Glomerular endothelial cell (primary cell): ENCODE measurements at regions not wholly inside any gene's neighbourhood (a gene's known extent, or its start where the extent isn't known, plus 50 kb on each side); places are given as distances from the start of the nearest gene placed in this dataset.
A peak's percentile ranks its signal among the peaks of the same experiment; 100 is the strongest.

Source experiments
- DNase-seq: peaks from one replicate; pipeline ENCODE4 v3.0.0-alpha.2; 2011; ENCODE audit warnings: low read depth, low spot score; ENCODE audit errors: extremely low read depth

DNA sequence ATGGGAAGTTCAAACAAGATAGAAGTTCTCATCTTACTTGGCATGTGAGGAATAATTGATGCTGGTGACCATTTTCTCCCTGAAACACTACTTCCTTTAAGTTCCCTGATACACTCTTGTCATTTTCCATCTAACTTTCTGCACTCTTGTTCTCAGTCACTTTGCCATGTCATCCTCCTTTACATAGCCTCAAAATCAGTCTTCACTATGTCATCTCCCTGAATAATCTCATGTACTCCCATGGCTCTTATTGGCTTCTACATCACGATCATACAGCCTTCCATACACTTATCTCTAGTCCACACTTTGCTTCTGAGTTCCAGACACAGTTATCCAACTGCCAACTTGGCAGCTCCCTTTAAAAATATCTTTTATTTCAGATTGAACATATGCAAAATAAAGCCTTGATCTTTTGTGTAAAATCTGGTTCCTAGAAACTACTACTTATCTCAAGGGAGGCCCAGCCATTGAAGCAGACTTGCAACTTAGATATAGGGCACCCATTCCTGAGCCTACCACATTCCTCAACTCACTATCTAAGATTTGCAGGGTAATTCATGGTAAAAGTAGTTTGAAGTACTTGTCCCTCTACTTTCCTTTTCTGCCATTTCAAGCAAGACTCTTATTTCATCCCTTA, 1070.2 kb upstream of the NXPH2 start:
- DNase-seq = no peak

DNA sequence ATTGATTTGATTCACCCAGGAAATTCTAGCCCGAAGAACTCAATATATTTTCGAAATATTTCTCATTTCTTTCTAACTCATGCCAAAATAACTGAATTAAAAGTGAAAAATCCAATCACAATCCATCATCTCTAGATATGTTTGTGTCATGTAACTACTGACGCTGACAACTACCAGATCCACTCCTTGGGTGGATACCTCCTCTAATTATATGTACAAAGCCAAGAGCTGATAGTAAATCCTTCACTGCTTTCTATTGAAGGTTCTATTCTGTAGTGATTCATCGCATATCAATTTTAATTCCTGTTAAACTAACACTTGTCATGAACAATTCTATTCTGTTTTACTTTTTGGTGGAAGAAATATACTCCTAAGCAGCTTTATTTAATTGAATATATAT, 1056.6 kb upstream of the NXPH2 start:
- no peak for DNase-seq

GRCh38 chr2:139835101-139835500, 1054.9 kb upstream of the NXPH2 start:
- DNase-seq = no peak

DNA sequence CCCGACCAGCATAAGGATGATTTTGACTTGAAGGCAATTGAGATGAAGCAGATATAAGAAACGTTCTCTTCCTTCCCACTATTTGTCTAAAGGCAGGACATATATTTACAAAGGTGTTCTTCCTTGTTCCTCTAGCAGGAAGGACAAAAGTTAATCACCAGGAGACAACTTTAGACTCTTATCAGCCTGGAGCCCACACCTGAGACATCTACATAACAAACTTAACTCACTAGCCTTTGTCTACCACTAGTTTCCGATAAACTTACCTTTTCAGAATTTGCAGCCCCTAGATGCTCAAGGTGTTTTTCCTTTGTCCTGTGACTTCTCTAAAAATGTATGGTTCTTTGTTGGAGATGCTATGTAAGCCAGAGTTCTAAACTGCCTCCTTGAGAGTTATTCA, 1047.8 kb upstream of the NXPH2 start:
- no peak for DNase-seq

- no peak for DNase-seq
Measured at GRCh38 chr2:139825726-139826125, 1045.5 kb upstream of the NXPH2 start.

DNA sequence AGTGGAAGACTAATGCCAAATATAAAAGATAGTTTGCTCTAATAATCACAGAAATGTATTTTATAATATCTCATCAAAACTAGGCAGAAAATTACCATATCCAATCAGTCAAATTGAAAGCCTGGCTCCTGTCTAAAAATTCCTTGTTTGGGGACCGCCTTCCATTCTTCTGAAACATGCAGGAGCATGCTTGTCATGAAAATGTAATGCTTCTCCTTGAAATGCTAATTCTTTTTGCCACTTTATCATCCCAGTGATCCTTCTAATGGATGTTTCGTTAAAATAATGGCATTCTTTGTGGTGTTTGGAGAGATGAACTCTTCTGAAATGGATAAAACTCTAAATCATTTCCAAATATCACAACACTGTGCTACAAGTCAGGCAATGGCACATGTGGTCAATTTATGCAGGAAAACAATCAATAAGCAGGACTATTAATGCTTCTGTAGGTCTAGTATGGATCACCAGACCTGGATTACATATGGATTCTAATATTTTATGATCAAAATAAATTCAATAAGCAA, 1039.1 kb upstream of the NXPH2 start:
- DNase-seq = no peak

- no peak for DNase-seq
Measured at GRCh38 chr2:139814458-139814857, 1034.3 kb upstream of the NXPH2 start.

DNA sequence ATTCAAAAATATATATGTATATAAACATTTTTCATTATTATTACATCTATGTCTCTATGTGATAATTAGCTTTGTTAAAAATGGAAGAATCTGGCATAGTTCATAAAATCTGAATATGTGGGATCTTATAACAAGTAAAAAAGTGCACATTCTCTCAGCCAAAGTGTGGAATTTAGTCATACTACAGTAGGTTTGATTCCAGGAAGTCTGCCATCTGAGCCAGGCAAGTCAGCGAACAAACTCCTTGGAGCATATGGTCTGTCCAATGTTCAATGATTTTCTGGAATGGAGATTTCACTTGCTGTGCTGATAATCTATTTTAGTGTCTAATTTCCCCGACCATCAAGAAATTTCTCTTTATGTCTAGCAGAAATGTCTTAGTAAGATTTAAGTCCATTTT, 1033.2 kb upstream of the NXPH2 start:
- no peak for DNase-seq

DNA sequence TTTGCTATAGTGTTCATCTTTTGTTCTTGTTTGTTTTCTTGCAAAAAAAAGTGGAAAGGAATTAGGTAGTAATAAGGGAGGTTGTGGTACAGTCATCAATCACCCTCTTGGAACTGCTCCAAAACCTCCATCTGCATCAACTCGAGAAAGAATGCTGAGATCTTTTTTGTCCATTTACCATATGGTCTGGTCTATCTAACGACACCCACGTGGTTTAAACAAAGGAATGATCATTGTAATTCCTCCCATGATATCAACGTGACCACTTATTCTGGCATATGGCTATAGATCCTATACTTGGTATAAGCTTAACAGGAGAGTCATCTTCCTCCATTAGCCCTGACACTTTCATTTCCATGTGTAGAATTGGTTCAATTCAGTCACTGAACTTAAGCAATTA, 1025.3 kb upstream of the NXPH2 start:
- no peak for DNase-seq

- DNase-seq = no peak
Measured at GRCh38 chr2:139798391-139798790, 1018.2 kb upstream of the NXPH2 start.

DNA sequence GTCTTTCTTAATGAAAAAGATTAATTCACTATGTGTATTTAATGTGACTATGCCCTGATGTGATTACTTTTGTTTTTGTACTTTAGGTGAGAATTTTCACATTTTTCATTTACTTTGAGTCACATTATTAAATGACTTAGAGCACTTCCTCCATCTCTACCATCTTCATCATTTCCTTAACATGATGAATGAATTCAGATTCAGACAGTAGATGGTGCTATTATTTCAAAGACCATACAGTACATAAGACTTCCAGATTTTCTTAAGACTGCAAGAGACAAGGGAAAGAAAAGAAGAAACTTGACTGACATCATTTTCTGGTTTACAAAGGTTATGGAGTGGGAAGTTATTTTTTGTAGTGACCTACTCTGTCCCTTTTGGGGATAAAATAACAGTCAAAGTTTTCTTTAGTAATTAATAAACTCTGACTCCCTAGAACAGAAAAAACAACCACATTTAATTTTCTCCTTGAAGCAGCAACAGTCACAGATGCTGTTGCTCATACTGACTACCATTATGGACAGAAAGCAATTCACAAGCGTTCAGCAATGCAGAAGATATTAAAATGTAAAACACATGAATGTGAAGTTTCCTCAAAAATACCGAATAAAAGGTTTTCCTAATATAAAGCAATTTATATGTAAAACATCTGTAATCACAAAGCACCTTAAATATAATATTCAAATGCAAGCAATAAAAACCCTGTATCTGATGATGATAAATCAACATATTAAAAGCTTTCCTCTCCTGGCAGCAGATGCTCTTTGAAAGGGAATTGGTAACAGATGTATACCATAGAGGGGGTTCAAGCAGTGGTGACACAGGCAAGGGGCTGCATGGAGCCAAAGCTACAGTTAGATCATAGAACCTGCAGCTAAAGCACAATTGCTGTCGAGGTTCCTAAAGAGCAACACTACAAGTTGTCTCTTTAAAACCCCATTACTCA, 1010.9 kb upstream of the NXPH2 start:
- peak; percentile 16 for DNase-seq

DNA sequence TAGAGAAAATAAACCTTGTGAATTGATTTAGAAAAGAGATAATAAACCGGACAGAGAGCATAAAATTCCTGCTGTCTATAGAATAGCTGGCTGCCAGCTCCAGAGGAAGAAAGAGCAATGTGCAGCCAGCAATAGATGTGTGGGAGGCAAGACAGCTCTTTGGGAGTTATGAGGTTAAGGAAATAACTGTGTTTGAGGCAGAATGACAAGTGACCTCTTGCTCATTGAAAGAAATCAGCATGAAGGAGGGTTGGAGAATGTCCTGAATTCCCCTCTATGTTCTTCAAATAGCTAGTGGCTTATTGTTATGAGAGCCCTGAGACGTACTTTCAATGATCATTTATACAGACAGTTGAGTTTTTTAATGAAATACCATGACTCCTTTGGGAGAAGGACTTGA, 1009.9 kb upstream of the NXPH2 start:
- no peak for DNase-seq

GRCh38 chr2:139778732-139779131, 998.5 kb upstream of the NXPH2 start:
- no peak for DNase-seq

- no peak for DNase-seq
Measured at GRCh38 chr2:139773720-139774277, 993.6 kb upstream of the NXPH2 start.

GRCh38 chr2:139769633-139770032, 989.4 kb upstream of the NXPH2 start:
- no peak for DNase-seq

DNA sequence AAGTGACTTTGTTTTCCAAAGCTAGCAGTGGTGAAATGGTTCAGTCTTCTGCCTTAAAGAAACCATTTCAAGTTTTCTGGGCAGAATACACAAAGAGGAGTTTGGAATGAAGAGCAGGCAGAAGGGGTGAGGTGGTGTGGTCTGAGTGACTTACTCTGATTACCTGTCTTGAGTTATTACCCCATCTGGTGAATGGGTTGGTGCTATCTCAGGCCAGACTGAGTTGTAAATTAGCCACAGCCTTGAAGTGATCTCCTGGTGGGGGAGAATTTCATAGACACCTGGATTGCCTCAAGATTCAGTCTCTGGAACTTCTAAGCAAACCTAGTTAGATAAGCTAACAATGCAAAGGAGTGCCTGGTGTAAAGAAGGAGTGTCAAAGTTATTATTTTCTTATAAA, 983.5 kb upstream of the NXPH2 start:
- no peak for DNase-seq

- no peak for DNase-seq
Measured at GRCh38 chr2:139759000-139759505, 978.9 kb upstream of the NXPH2 start.

DNA sequence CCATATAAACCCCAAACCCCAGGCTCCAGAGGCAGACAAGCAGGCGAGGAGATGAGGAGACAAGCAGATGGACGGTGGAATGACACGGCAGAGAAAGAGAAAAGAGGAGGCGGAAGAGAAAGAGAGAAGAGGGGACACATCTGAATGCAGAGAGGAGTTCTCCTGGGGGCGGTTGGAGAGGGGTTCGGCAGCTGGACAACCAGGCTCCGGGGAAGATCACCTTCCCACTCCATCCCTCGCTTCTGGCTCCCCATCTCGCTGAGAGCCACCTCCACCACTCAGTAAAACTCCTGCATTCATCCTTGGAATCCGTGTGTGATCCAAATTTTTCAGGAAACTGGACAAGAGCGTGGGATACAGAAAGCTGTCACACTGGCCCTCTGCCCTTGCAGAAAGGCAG, 966.7 kb upstream of the NXPH2 start:
- no peak for DNase-seq

- DNase-seq = no peak
Measured at GRCh38 chr2:139744273-139744672, 964.1 kb upstream of the NXPH2 start.

DNA sequence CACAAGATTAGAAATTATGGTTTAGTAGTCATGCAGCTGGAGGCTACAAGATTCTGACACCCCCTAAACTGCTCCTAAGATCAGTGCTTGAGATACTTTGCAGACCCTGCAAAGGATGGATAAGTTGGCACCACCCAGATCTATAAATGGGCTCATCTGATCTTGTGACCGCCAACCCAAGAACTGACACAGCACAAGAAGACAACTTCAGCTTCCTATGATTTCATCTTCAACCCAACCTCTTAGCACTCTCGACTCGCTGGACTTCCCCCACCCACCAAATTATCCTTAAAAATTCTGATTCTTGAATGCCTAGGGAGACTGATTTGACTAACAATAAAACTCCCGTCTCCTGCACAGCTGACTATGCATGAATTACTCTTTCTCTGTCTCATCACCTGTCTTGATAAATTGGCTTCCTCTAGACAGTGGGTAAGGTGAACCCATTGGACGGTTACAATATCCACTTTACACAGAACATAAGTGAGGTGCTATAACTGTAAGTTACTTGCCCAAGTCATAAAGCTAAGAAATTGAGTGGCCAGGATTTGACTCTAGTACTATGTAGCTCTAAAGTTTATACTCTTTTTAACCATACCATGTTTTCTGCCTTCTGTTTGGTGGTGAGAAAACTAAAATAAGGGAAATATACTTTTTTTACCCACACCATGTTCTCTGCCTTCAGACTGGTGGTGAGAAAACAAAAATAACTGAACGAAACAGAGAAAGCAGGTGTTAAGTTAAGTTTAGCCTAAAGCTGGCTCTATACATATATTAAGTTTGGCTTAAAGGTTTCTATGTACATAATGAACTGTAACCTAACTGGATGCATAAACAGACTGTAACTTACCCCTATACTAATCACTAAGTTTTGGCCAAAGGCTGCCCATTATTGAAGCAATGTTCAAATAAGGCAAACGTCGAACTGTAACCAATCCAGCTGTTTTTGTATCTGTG, 962.3 kb upstream of the NXPH2 start:
- no peak for DNase-seq
